ENCODE measurements at regions not wholly inside any gene's neighbourhood (a gene's known extent, or its start where the extent isn't known, plus 50 kb on each side); places are given as distances from the start of the nearest gene placed in this dataset.

GRCh38 chr3:110493438-110494092 lies 578.1 kb upstream of the NECTIN3 start:
- no peak for TF ChIP-seq CTCF (IDR thresholded peaks at IDR 0.05)
- no peak for TF ChIP-seq POLR2A (IDR thresholded peaks at IDR 0.05)

Measured in Peyer's patch (tissue), 4 donors.